IMR-90 (cell line): ENCODE measurements at regions not wholly inside any gene's neighbourhood (a gene's known extent, or its start where the extent isn't known, plus 50 kb on each side); places are given as distances from the start of the nearest gene placed in this dataset.

Source experiments
- ATAC-seq: fragments of 200-7000 bp; cut with Tn5 transposase; 2 replicates; pipeline ENCODE4 v1.9.1; 2020; ENCODE audit warnings: low read depth, mild to moderate bottlenecking, moderate library complexity
- BruUV-seq: library from RNA; stranded (reverse); fragments of 400-500 nt; replicated peaks from 2 replicates; lab custom pipeline; 2021; lab: Mats Ljungman, UMichigan
- CTCF ChIA-PET: fragments of 300-600 bp; formaldehyde crosslinking; extraction: SDS; loops from one replicate; lab custom pipeline; 2021; ENCODE audit warnings: antibody characterized with exemption; lab: Yijun Ruan, JAX
- POLR2A ChIA-PET: fragments of 300-600 bp; sonication (Branson Sonifier 250); formaldehyde crosslinking; loops from one replicate; lab custom pipeline; 2022; ENCODE audit warnings: antibody characterized with exemption; ENCODE audit not compliant: unreplicated experiment; lab: Charles Lee
- DNase-seq: peaks from one replicate; pipeline ENCODE4 v3.0.0; 2013
- H2AFZ ChIP-seq: replicated peaks from 2 replicates; pipeline ENCODE3; 2013; ENCODE audit warnings: low read length, mild to moderate bottlenecking; ENCODE audit not compliant: poor library complexity
- H2AK5ac ChIP-seq: 2 replicates; pipeline ENCODE4 v1.6.1; 2013; ENCODE audit warnings: low read depth, low read length, inconsistent platforms
- H2AK9ac ChIP-seq: replicated peaks from 2 replicates; pipeline ENCODE3; 2013; ENCODE audit warnings: mild to moderate bottlenecking, low read depth, low read length, moderate library complexity; ENCODE audit not compliant: poor library complexity
- H2BK120ac ChIP-seq: 2 replicates; pipeline ENCODE4 v1.6.1; 2013; ENCODE audit warnings: low read depth, low read length, inconsistent platforms
- H2BK15ac ChIP-seq: 3 replicates; pipeline ENCODE4 v1.6.1; 2013; ENCODE audit warnings: low read depth, low read length, inconsistent platforms
- H2BK20ac ChIP-seq: 2 replicates; pipeline ENCODE4 v1.6.1; 2013; ENCODE audit warnings: low read depth, mild to moderate bottlenecking, inconsistent platforms, low read length, moderate library complexity
- H2BK5ac ChIP-seq: 2 replicates; pipeline ENCODE4 v1.6.1; 2013; ENCODE audit warnings: mild to moderate bottlenecking, low read depth, low read length, inconsistent platforms; ENCODE audit not compliant: poor library complexity, severe bottlenecking
- H3K14ac ChIP-seq: replicated peaks from 2 replicates; pipeline ENCODE4 v1.6.1; 2013; ENCODE audit warnings: low read depth, low read length, inconsistent platforms
- H3K18ac ChIP-seq: 2 replicates; pipeline ENCODE4 v1.6.1; 2013; ENCODE audit warnings: low read depth, low read length, control low read depth
- H3K23ac ChIP-seq: 2 replicates; pipeline ENCODE4 v1.6.1; 2013; ENCODE audit warnings: low read depth, low read length, inconsistent platforms
- H3K27ac ChIP-seq: 2 replicates; pipeline ENCODE4 v1.5.1; 2013; ENCODE audit warnings: mild to moderate bottlenecking, control low read depth, low read length; ENCODE audit not compliant: insufficient read depth
- H3K27me3 ChIP-seq: 2 replicates; pipeline ENCODE4 v1.6.1; 2013; ENCODE audit warnings: low read length; ENCODE audit not compliant: control insufficient read depth, insufficient read depth
- H3K36me3 ChIP-seq: 2 replicates; pipeline ENCODE4 v1.6.1; 2013; ENCODE audit warnings: low read length, mixed read lengths; ENCODE audit not compliant: control insufficient read depth, insufficient read depth
- H3K4ac ChIP-seq: 2 replicates; pipeline ENCODE4 v1.6.1; 2013; ENCODE audit warnings: low read depth, low read length, inconsistent platforms
- H3K4me1 ChIP-seq: 2 replicates; pipeline ENCODE4 v1.6.1; 2013; ENCODE audit warnings: low read length, mixed read lengths; ENCODE audit not compliant: control insufficient read depth, insufficient read depth
- H3K4me2 ChIP-seq: 2 replicates; pipeline ENCODE4 v1.6.1; 2013; ENCODE audit warnings: low read depth, mild to moderate bottlenecking, control low read depth, low read length, moderate library complexity
- H3K4me3 ChIP-seq: 2 replicates; pipeline ENCODE4 v1.5.1; 2013; ENCODE audit warnings: low read depth, mild to moderate bottlenecking, control low read depth, low read length, moderate library complexity; ENCODE audit not compliant: insufficient read depth
- H3K56ac ChIP-seq: 2 replicates; pipeline ENCODE4 v1.6.1; 2013; ENCODE audit warnings: low read length, inconsistent platforms; ENCODE audit not compliant: insufficient read depth; ENCODE audit errors: extremely low read depth
- H3K79me1 ChIP-seq, 2 experiments: 2 replicates each; pipeline ENCODE4 v1.6.1; 2013; ENCODE audit warnings: low read length in 2 of 2, inconsistent platforms in 1 of 2, low read depth in 1 of 2
- H3K9ac ChIP-seq: 2 replicates; pipeline ENCODE4 v1.6.1; 2013; ENCODE audit warnings: low read depth, low read length, control low read depth
- H3K9me1 ChIP-seq: 2 replicates; pipeline ENCODE4 v1.6.1; 2013; ENCODE audit warnings: low read length, inconsistent platforms; ENCODE audit not compliant: insufficient read depth
- H3K9me3 ChIP-seq: 2 replicates; pipeline ENCODE4 v1.6.1; 2013; ENCODE audit warnings: low read length; ENCODE audit not compliant: control insufficient read depth, insufficient read depth
- H4K20me1 ChIP-seq: 2 replicates; pipeline ENCODE4 v1.6.1; 2013; ENCODE audit warnings: low read length, inconsistent platforms; ENCODE audit not compliant: insufficient read depth
- H4K5ac ChIP-seq: 2 replicates; pipeline ENCODE4 v1.6.1; 2013; ENCODE audit warnings: mild to moderate bottlenecking, low read depth, low read length, control low read depth
- H4K8ac ChIP-seq, 2 experiments: 2 replicates each; pipeline ENCODE4 v1.6.1; 2013; ENCODE audit warnings: low read depth in 2 of 2, low read length in 2 of 2, control low read depth in 1 of 2, inconsistent platforms in 1 of 2
- H4K91ac ChIP-seq: 2 replicates; pipeline ENCODE4 v1.6.1; 2013; ENCODE audit warnings: low read depth, low read length, inconsistent platforms; ENCODE audit not compliant: insufficient read depth
- BHLHE40 ChIP-seq: fragments of 150-350 bp; IDR thresholded peaks from 2 replicates; pipeline ENCODE4 v1.6.1; 2016; ENCODE audit warnings: mild to moderate bottlenecking, low read depth, low read length
- CHD1 ChIP-seq: IDR thresholded peaks from 2 replicates; pipeline ENCODE4 v1.6.1; 2012; ENCODE audit warnings: low read depth, low read length, improper control_type of control experiment
- CTCF ChIP-seq: conservative IDR thresholded peaks from 2 replicates; pipeline ENCODE4 v1.5.1; 2012; ENCODE audit warnings: mild to moderate bottlenecking, low read depth, low read length, improper control_type of control experiment
- ELK1 ChIP-seq: fragments of 150-350 bp; IDR thresholded peaks from 2 replicates; pipeline ENCODE4 v1.6.1; 2016; ENCODE audit warnings: low read depth, mild to moderate bottlenecking, low read length, moderate library complexity, borderline replicate concordance
- MAFK ChIP-seq: IDR thresholded peaks from 2 replicates; pipeline ENCODE4 v1.6.1; 2012; ENCODE audit warnings: low read depth, low read length, improper control_type of control experiment
- MAZ ChIP-seq: IDR thresholded peaks from 2 replicates; pipeline ENCODE4 v1.6.1; 2012; ENCODE audit warnings: low read depth, mild to moderate bottlenecking, low read length, improper control_type of control experiment, moderate library complexity, borderline replicate concordance
- MXI1 ChIP-seq: IDR thresholded peaks from 2 replicates; pipeline ENCODE4 v1.6.1; 2012; ENCODE audit warnings: low read depth, mild to moderate bottlenecking, low read length, moderate library complexity, borderline replicate concordance
- NFE2L2 ChIP-seq: fragments of 150-350 bp; IDR thresholded peaks from 2 replicates; pipeline ENCODE4 v1.6.1; 2016; ENCODE audit warnings: low read depth, mild to moderate bottlenecking, low read length
- USF2 ChIP-seq: fragments of 150-350 bp; IDR thresholded peaks from 2 replicates; pipeline ENCODE4 v1.6.1; 2017; ENCODE audit warnings: mild to moderate bottlenecking, antibody characterized with exemption, low read length, low read depth
- WGBS, 2 experiments: methylation state at CpG; one replicate each; pipeline versions ENCODE4 v1.1.5 to v1.1.7; 2013; ENCODE audit warnings: missing lambda C conversion rate in 2 of 2; ENCODE audit not compliant: insufficient read length in 1 of 2; ENCODE audit errors: extremely low coverage in 2 of 2; 5-methylcytosine and 5-hydroxymethylcytosine counted together
- dilution Hi-C: fragments of 300-500 bp; cut with HindIII; formaldehyde crosslinking; loops from one replicate; pipeline ENCODE4 v1.14.3; 2018; ENCODE audit warnings: low sequenced_read_pairs; ENCODE audit not compliant: unreplicated experiment
- in situ Hi-C: fragments of 300-500 bp; cut with MboI; formaldehyde crosslinking; loops from 3 replicates; pipeline ENCODE4 v1.14.3; 2019; ENCODE audit warnings: low sequenced_read_pairs, inconsistent platforms, mixed read lengths
- intact Hi-C: fragments of 100-400 bp; cut with micrococcal nuclease; formaldehyde crosslinking; loops from 2 replicates; pipeline ENCODE4 v1.10.0; 2022

GRCh38 chr3:99471353-99472323 lies 166.8 kb upstream of the COL8A1 start:
- Histone ChIP-seq H2AK5ac (peak overlapping the region; percentile 61; the same call in 1 of the 2 replicates), H3K4me3 (no peak overlapping the region), H4K20me1 (no peaks in the 10 kb centered on the region), H4K8ac (no peak overlapping the region), H3K4me1 (peaks cover 6% of the 10 kb centered on the region), H4K5ac (no peak overlapping the region; the same call in 1 of the 2 replicates), H2BK15ac (0 out of 3 replicates have a peak overlapping the region, but pooled peaks have one; percentile 2), H3K4ac (no peak overlapping the region), H3K36me3 (no peaks in the 10 kb centered on the region), H3K56ac (no peak overlapping the region), H2BK20ac (no peak overlapping the region), H2BK120ac (no peak overlapping the region), H3K9me3 (no peaks in the 10 kb centered on the region), H3K27ac (no peak overlapping the region), H3K18ac (peak overlapping the region; percentile 16; the same call in 1 of the 2 replicates), H4K91ac (no peak overlapping the region), H3K9me1 (0 out of 2 replicates have a peak, but pooled peaks cover 2% of the 10 kb centered on the region), H2BK5ac (no peak overlapping the region), H2AK9ac (no peak overlapping the region), H2AFZ (no peak overlapping the region), H3K4me2 (no peak overlapping the region), H3K79me1 (no peaks in the 10 kb centered on the region), H3K23ac (no peak overlapping the region), H3K27me3 (no peaks in the 10 kb centered on the region), H3K14ac (no peak overlapping the region), H3K9ac (no peak overlapping the region)
- ATAC-seq (no peak), DNase-seq (no peak)
- ChIA-PET POLR2A (no interaction called here), CTCF (interaction anchor here (0.6 kb wide), 1 partner anchor 1383 kb away, joined by 3 read pairs; no protein-coding TSS in a partner anchor)
- intact Hi-C loops, result loop anchor here (5.0 kb wide), 1 partner anchor 59 kb away; no protein-coding TSS in a partner anchor
- no TSS peak for BruUV-seq
- TF ChIP-seq USF2, result no peak
- TF ChIP-seq ELK1, result no peak
- no peak for TF ChIP-seq MAZ
- no peak for TF ChIP-seq MAFK
- TF ChIP-seq MXI1, result no peak
- TF ChIP-seq NFE2L2, result no peak
- no peak for TF ChIP-seq CTCF
- no peak for TF ChIP-seq BHLHE40
- TF ChIP-seq CHD1, result no peak
- WGBS, 2 experiments, result 93% methylated on average over 5 of the region's 7 CpGs; no CpG with 5 or more reads in 1 of the 2 experiments
- dilution Hi-C loops, result no loop called here
- in situ Hi-C loops, result no loop called here
